ENCODE measurements at regions not wholly inside any gene's neighbourhood (a gene's known extent, or its start where the extent isn't known, plus 50 kb on each side); places are given as distances from the start of the nearest gene placed in this dataset.

DNA sequence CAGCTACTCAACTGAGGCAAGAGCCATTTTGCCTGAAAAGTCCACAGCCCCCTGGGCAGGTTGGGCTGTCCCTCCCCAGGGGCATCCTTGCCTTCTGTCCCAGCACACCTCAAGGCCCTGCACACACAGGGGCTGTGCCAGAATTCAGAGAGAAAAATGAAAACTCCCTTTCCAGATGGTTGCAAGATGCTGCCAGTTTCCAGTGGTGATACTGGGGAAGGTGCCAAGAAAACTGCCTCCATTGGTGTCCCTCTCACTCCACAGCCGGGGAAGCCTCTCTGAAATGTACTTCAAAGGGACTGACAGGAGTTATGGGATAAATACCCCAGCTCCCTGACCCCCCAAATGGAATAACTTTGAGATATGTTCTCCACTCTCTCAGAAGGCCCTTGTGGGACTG is 154.2 kb upstream of the MAFB start:
- no peak overlapping the region for H3K4me3 Mint-ChIP-seq
- H3K27ac Mint-ChIP-seq, result no peak overlapping the region
- no peaks in the 10 kb centered on the region for H3K9me3 Mint-ChIP-seq
- H3K27me3 Mint-ChIP-seq (ENCODE audit: low read depth), result peaks cover 8% of the 10 kb centered on the region
- no peaks in the 10 kb centered on the region for H3K36me3 Mint-ChIP-seq (ENCODE audit: low read depth)
- H3K4me1 Mint-ChIP-seq (ENCODE audit: low read depth), result no peaks in the 10 kb centered on the region

GRCh38 chr20:40844332-40844731 is 155.3 kb upstream of the MAFB start:
- no peaks in the 10 kb centered on the region for H3K9me3 Mint-ChIP-seq
- no peaks in the 10 kb centered on the region for H3K36me3 Mint-ChIP-seq (ENCODE audit: low read depth)
- H3K4me1 Mint-ChIP-seq (ENCODE audit: low read depth), result no peaks in the 10 kb centered on the region
- no peak overlapping the region for H3K4me3 Mint-ChIP-seq
- H3K27ac Mint-ChIP-seq, result no peak overlapping the region
- peaks cover 8% of the 10 kb centered on the region for H3K27me3 Mint-ChIP-seq (ENCODE audit: low read depth)

- H3K27me3 Mint-ChIP-seq (ENCODE audit: low read depth), result no peaks in the 10 kb centered on the region
Observed at GRCh38 chr20:40848096-40848495, 159.1 kb upstream of the MAFB start.

GRCh38 chr20:40848526-40848925 is 159.5 kb upstream of the MAFB start:
- Mint-ChIP-seq H3K4me1 (ENCODE audit: low read depth) (no peaks in the 10 kb centered on the region), H3K36me3 (ENCODE audit: low read depth) (no peaks in the 10 kb centered on the region)

More at GRCh38 chr20:40848096-40848495, 159.1 kb upstream of the MAFB start:
- no peaks in the 10 kb centered on the region for H3K9me3 Mint-ChIP-seq
- H3K4me1 Mint-ChIP-seq (ENCODE audit: low read depth), result no peaks in the 10 kb centered on the region
- no peak overlapping the region for H3K4me3 Mint-ChIP-seq
- no peaks in the 10 kb centered on the region for H3K36me3 Mint-ChIP-seq (ENCODE audit: low read depth)
- no peak overlapping the region for H3K27ac Mint-ChIP-seq

DNA sequence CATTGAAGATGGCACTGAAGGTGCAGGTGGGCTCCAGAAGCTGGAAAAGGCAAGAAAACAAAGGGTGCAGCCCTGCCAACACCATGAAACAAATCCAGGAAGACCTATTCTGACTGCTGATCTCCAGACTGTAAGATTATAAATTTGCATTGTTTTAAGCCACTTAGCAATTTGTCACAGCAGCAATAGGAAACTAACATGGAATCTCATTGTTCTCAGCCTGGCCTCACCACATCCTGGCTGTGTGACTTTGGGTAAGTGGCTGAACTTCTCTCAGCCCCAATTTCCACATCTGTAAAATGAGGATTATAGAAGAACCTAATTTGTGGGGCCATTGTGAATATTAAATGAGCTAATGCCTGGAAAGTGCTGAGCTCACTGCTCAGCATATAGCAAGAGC is 160.4 kb upstream of the MAFB start:
- Mint-ChIP-seq H3K9me3 (no peaks in the 10 kb centered on the region), H3K4me1 (ENCODE audit: low read depth) (no peaks in the 10 kb centered on the region), H3K4me3 (no peak overlapping the region), H3K36me3 (ENCODE audit: low read depth) (no peaks in the 10 kb centered on the region), H3K27me3 (ENCODE audit: low read depth) (no peaks in the 10 kb centered on the region), H3K27ac (no peak overlapping the region)

More at GRCh38 chr20:40848526-40848925, 159.5 kb upstream of the MAFB start:
- Mint-ChIP-seq H3K27me3 (ENCODE audit: low read depth) (no peaks in the 10 kb centered on the region), H3K9me3 (no peaks in the 10 kb centered on the region), H3K4me3 (no peak overlapping the region), H3K27ac (no peak overlapping the region)

DNA sequence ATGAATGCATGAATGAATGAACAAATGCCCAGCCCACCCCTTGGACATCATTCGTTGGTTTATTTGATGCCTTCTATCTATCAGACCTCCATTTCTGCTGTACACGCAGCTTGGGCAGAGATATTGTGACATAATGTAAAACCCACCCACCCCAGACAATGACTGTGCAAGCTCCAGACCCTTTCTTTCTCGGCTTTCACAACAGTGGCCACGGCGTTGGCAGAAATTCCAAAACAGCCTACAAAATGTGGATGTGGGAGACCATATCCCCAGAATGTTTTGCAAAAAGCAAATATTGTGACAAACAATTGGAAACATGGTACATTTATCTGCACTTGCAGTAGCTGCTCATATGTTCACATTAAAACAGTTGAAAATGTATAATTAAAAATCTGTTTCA is 162.0 kb upstream of the MAFB start:
- no peaks in the 10 kb centered on the region for H3K4me1 Mint-ChIP-seq (ENCODE audit: low read depth)
- peaks cover 4% of the 10 kb centered on the region for H3K27me3 Mint-ChIP-seq (ENCODE audit: low read depth)
- no peaks in the 10 kb centered on the region for H3K36me3 Mint-ChIP-seq (ENCODE audit: low read depth)
- no peaks in the 10 kb centered on the region for H3K9me3 Mint-ChIP-seq
- no peak overlapping the region for H3K27ac Mint-ChIP-seq
- no peak overlapping the region for H3K4me3 Mint-ChIP-seq

DNA sequence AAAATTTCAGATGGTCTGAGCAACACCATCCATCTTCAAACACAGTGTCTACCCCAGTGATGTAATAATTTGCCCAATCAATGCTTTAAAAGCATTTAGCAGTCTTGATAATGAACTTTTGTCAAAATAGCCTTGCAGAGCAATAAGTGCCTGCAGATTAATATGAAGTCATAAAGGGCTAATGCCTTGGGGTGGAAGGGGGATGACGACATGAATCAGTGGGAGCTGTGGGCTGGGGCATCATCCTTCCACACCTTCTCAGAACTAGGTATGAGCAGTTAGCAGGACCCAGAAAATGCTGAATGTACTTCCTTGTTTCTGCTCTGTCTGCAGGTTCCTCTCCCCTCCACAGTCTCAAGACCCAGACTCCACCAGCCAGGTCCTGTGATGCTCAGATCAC is 166.2 kb upstream of the MAFB start:
- H3K27me3 Mint-ChIP-seq (ENCODE audit: low read depth), result peaks cover 4% of the 10 kb centered on the region
- H3K9me3 Mint-ChIP-seq, result no peaks in the 10 kb centered on the region
- H3K36me3 Mint-ChIP-seq (ENCODE audit: low read depth), result no peaks in the 10 kb centered on the region
- no peak overlapping the region for H3K27ac Mint-ChIP-seq
- H3K4me1 Mint-ChIP-seq (ENCODE audit: low read depth), result no peaks in the 10 kb centered on the region
- no peak overlapping the region for H3K4me3 Mint-ChIP-seq

DNA sequence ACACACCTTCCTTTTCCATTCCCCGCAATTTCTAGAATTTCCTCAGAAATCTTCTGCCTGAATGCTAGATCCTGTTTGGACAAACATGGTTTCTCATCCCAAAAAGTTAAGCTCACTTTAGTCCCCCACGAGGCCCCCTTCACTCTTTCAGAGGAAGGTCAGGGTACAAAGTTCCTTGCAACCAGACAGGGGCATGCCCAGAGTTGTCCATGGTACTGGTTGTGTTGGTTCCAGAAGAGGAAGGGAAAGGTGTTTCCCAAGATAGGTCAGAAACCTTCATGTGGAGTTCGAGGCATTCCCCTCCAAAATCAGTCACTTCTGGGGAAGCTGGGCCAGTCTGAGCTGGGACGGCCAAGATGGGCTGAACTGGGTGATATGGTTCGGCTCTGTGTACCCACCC is 167.6 kb upstream of the MAFB start:
- no peaks in the 10 kb centered on the region for H3K4me1 Mint-ChIP-seq (ENCODE audit: low read depth)
- peaks cover 4% of the 10 kb centered on the region for H3K27me3 Mint-ChIP-seq (ENCODE audit: low read depth)
- H3K4me3 Mint-ChIP-seq, result no peak overlapping the region
- H3K36me3 Mint-ChIP-seq (ENCODE audit: low read depth), result no peaks in the 10 kb centered on the region
- no peaks in the 10 kb centered on the region for H3K9me3 Mint-ChIP-seq
- H3K27ac Mint-ChIP-seq, result no peak overlapping the region

GRCh38 chr20:40860487-40860902 is 168.1 kb upstream of the TOP1 start:
- H3K4me1 Mint-ChIP-seq (ENCODE audit: low read depth), result no peaks in the 10 kb centered on the region
- H3K27me3 Mint-ChIP-seq (ENCODE audit: low read depth), result peaks cover 5% of the 10 kb centered on the region
- no peaks in the 10 kb centered on the region for H3K9me3 Mint-ChIP-seq
- no peak overlapping the region for H3K27ac Mint-ChIP-seq
- no peaks in the 10 kb centered on the region for H3K36me3 Mint-ChIP-seq (ENCODE audit: low read depth)
- H3K4me3 Mint-ChIP-seq, result no peak overlapping the region

- Mint-ChIP-seq H3K4me3 (no peak overlapping the region), H3K9me3 (no peaks in the 10 kb centered on the region), H3K27me3 (ENCODE audit: low read depth) (peaks cover 8% of the 10 kb centered on the region), H3K4me1 (ENCODE audit: low read depth) (no peaks in the 10 kb centered on the region), H3K36me3 (ENCODE audit: low read depth) (no peaks in the 10 kb centered on the region), H3K27ac (no peak overlapping the region)
Observed at GRCh38 chr20:40861427-40862008, 167.1 kb upstream of the TOP1 start.

GRCh38 chr20:40863355-40863919 is 165.2 kb upstream of the TOP1 start:
- no peaks in the 10 kb centered on the region for H3K36me3 Mint-ChIP-seq (ENCODE audit: low read depth)
- no peak overlapping the region for H3K27ac Mint-ChIP-seq
- H3K27me3 Mint-ChIP-seq (ENCODE audit: low read depth), result peaks cover 8% of the 10 kb centered on the region
- H3K9me3 Mint-ChIP-seq, result no peaks in the 10 kb centered on the region
- no peak overlapping the region for H3K4me3 Mint-ChIP-seq
- H3K4me1 Mint-ChIP-seq (ENCODE audit: low read depth), result no peaks in the 10 kb centered on the region

GRCh38 chr20:40864470-40864869 is 164.2 kb upstream of the TOP1 start:
- no peaks in the 10 kb centered on the region for H3K9me3 Mint-ChIP-seq
- no peaks in the 10 kb centered on the region for H3K36me3 Mint-ChIP-seq (ENCODE audit: low read depth)
- no peak overlapping the region for H3K4me3 Mint-ChIP-seq
- no peaks in the 10 kb centered on the region for H3K4me1 Mint-ChIP-seq (ENCODE audit: low read depth)
- peaks cover 8% of the 10 kb centered on the region for H3K27me3 Mint-ChIP-seq (ENCODE audit: low read depth)
- no peak overlapping the region for H3K27ac Mint-ChIP-seq

DNA sequence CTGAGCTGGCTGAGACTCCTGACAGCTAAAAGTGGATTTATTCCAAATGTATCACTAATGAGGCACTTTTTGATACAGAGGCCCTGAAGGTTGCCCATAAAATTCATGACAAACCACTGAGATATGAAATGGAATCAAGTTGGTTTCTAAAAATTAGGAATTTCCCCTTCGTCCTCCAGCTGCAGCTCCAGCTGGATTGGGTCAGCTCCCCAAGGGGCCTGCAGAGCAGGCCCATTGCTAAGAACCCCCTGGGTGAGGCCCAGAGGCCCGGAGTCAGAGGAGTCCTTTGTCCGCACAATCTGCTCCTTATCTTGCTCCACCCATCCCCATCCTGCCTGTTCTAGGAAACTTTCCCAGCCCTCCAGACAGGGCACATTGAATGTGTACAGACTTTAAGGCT is 163.5 kb upstream of the TOP1 start:
- no peak overlapping the region for H3K4me3 Mint-ChIP-seq
- H3K36me3 Mint-ChIP-seq (ENCODE audit: low read depth), result no peaks in the 10 kb centered on the region
- H3K9me3 Mint-ChIP-seq, result no peaks in the 10 kb centered on the region
- H3K27ac Mint-ChIP-seq, result no peak overlapping the region
- no peaks in the 10 kb centered on the region for H3K4me1 Mint-ChIP-seq (ENCODE audit: low read depth)
- H3K27me3 Mint-ChIP-seq (ENCODE audit: low read depth), result peaks cover 8% of the 10 kb centered on the region

- Mint-ChIP-seq H3K27ac (no peak overlapping the region), H3K4me3 (no peak overlapping the region), H3K27me3 (ENCODE audit: low read depth) (peaks cover 8% of the 10 kb centered on the region), H3K36me3 (ENCODE audit: low read depth) (no peaks in the 10 kb centered on the region), H3K4me1 (ENCODE audit: low read depth) (no peaks in the 10 kb centered on the region), H3K9me3 (no peaks in the 10 kb centered on the region)
Observed at GRCh38 chr20:40866056-40866455, 162.6 kb upstream of the TOP1 start.

- H3K27ac Mint-ChIP-seq, result no peak overlapping the region
- H3K27me3 Mint-ChIP-seq (ENCODE audit: low read depth), result peaks cover 12% of the 10 kb centered on the region
- H3K4me1 Mint-ChIP-seq (ENCODE audit: low read depth), result no peaks in the 10 kb centered on the region
- H3K9me3 Mint-ChIP-seq, result no peaks in the 10 kb centered on the region
- no peak overlapping the region for H3K4me3 Mint-ChIP-seq
- no peaks in the 10 kb centered on the region for H3K36me3 Mint-ChIP-seq (ENCODE audit: low read depth)
Observed at GRCh38 chr20:40868551-40869217, 159.9 kb upstream of the TOP1 start.
